ENCODE measurements at regions not wholly inside any gene's neighbourhood (a gene's known extent, or its start where the extent isn't known, plus 50 kb on each side); places are given as distances from the start of the nearest gene placed in this dataset.

DNA sequence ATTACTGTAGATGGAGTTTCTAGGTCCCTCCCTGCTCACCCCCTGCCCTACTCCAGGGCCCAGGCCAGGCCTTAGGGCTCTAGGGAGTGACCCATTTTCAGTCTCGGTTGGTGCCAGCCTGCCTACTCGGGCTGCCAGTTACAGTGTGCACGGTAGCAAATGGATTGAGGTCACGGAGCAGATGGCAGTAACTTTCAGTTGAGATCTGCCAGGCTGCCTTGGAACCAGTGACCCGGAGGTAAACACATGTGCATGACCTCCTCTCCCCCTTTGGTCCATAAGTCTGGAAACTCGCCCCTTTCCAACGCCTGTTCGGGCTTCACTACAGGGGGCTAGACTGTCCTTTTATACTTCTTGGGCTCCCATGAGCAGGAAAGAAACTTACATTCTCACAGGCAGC is 139.7 kb upstream of the TBX3 start:
- Histone ChIP-seq H3K4me3 (replicated peaks in 1 of 2; ENCODE audit: low read depth in 1 of 2, low read length in 2 of 2) (no peak overlapping the region), H3K79me2 (ENCODE audit: insufficient read depth, low read length) (no peaks in the 10 kb centered on the region), H3K4me2 (ENCODE audit: low read length) (no peak overlapping the region), H3K9ac (ENCODE audit: low read length) (no peak overlapping the region), H3K9me2 (ENCODE audit: insufficient read depth) (no peaks in the 10 kb centered on the region), H3K4me1 (ENCODE audit: control insufficient read depth in 1 of 2, insufficient read depth in 2 of 2, low read length in 2 of 2) (no peaks in the 10 kb centered on the region), H4K20me1 (ENCODE audit: insufficient read depth) (no peaks in the 10 kb centered on the region), H3K27ac (ENCODE audit: low read depth, low read length) (no peak overlapping the region), H3K9me3 (ENCODE audit: control insufficient read depth in 1 of 2, insufficient read depth in 1 of 2, low read depth in 1 of 2, low read length in 2 of 2) (no peaks in the 10 kb centered on the region), H3K27me3 (ENCODE audit: insufficient read depth, low read length) (0 out of 2 replicates have a peak, but pooled peaks cover 8% of the 10 kb centered on the region), H2AFZ (ENCODE audit: low read depth, low read length, poor library complexity, severe bottlenecking) (no peak overlapping the region), H3K36me3 (ENCODE audit: control insufficient read depth in 1 of 2, insufficient read depth in 2 of 2, low read length in 2 of 2) (no peaks in the 10 kb centered on the region)
- TF ChIP-seq POLR2AphosphoS5 (IDR thresholded peaks at IDR 0.05; ENCODE audit: low read depth, low read length) (no peak), EGR1 (IDR thresholded peaks at IDR 0.05; ENCODE audit: low read depth) (no peak), RAD21 (IDR thresholded peaks at IDR 0.05; ENCODE audit: low read depth) (no peak), YY1 (IDR thresholded peaks at IDR 0.05; ENCODE audit: extremely low read depth, insufficient replicate concordance, low read depth, low read length) (no peak), ZNF274 (IDR thresholded peaks at IDR 0.05; ENCODE audit: low read depth, low read length) (no peak), EZH2phosphoT487 (IDR thresholded peaks at IDR 0.05; ENCODE audit: borderline replicate concordance) (no peak), SP1 (IDR thresholded peaks at IDR 0.05; ENCODE audit: low read depth) (no peak), TCF7L2 (IDR thresholded peaks at IDR 0.05; ENCODE audit: borderline replicate concordance, extremely low read depth, insufficient read depth, insufficient read length) (no peak), SRF (IDR thresholded peaks at IDR 0.05; ENCODE audit: low read depth) (no peak), POLR2A (IDR thresholded peaks at IDR 0.05; ENCODE audit: borderline replicate concordance, extremely low read depth, insufficient read depth, insufficient read length) (no peak)
- TF ChIP-seq, protein P1, sequence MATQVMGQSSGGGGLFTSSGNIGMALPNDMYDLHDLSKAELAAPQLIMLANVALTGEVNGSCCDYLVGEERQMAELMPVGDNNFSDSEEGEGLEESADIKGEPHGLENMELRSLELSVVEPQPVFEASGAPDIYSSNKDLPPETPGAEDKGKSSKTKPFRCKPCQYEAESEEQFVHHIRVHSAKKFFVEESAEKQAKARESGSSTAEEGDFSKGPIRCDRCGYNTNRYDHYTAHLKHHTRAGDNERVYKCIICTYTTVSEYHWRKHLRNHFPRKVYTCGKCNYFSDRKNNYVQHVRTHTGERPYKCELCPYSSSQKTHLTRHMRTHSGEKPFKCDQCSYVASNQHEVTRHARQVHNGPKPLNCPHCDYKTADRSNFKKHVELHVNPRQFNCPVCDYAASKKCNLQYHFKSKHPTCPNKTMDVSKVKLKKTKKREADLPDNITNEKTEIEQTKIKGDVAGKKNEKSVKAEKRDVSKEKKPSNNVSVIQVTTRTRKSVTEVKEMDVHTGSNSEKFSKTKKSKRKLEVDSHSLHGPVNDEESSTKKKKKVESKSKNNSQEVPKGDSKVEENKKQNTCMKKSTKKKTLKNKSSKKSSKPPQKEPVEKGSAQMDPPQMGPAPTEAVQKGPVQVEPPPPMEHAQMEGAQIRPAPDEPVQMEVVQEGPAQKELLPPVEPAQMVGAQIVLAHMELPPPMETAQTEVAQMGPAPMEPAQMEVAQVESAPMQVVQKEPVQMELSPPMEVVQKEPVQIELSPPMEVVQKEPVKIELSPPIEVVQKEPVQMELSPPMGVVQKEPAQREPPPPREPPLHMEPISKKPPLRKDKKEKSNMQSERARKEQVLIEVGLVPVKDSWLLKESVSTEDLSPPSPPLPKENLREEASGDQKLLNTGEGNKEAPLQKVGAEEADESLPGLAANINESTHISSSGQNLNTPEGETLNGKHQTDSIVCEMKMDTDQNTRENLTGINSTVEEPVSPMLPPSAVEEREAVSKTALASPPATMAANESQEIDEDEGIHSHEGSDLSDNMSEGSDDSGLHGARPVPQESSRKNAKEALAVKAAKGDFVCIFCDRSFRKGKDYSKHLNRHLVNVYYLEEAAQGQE (IDR thresholded peaks at IDR 0.05; ENCODE audit: low read depth) = no peak
- TF ChIP-seq, protein P2, sequence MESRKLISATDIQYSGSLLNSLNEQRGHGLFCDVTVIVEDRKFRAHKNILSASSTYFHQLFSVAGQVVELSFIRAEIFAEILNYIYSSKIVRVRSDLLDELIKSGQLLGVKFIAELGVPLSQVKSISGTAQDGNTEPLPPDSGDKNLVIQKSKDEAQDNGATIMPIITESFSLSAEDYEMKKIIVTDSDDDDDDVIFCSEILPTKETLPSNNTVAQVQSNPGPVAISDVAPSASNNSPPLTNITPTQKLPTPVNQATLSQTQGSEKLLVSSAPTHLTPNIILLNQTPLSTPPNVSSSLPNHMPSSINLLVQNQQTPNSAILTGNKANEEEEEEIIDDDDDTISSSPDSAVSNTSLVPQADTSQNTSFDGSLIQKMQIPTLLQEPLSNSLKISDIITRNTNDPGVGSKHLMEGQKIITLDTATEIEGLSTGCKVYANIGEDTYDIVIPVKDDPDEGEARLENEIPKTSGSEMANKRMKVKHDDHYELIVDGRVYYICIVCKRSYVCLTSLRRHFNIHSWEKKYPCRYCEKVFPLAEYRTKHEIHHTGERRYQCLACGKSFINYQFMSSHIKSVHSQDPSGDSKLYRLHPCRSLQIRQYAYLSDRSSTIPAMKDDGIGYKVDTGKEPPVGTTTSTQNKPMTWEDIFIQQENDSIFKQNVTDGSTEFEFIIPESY (IDR thresholded peaks at IDR 0.05; ENCODE audit: extremely low read depth, insufficient replicate concordance, low read length) = no peak
- RAD21 ChIA-PET (ENCODE audit: low non-redundant PET in 1 of 2, low total read pairs in 2 of 2, uncharacterized antibody in 2 of 2, unreplicated experiment in 2 of 2) = interaction anchor here in 1 of 2 experiments (0.6 kb wide), 1 partner anchor 121 kb away, joined by 5 read pairs; no protein-coding TSS in a partner anchor
- no TSS peak for BruUV-seq (replicated peaks)
- DNase-seq (ENCODE audit: low read depth, low spot score) (no peak), ATAC-seq (no peak)
- intact Hi-C loops (cut with micrococcal nuclease) = no loop called here
- POLR2A ChIA-PET = no interaction called here
- CTCF ChIA-PET = no interaction called here

All from HCT116 (cell line).